ENCODE measurements at regions not wholly inside any gene's neighbourhood (a gene's known extent, or its start where the extent isn't known, plus 50 kb on each side); places are given as distances from the start of the nearest gene placed in this dataset.

GRCh38 chr16:25488435-25488834 is 203.3 kb upstream of the HS3ST4 start:
- TF ChIP-seq CTCF (conservative IDR thresholded peaks at IDR 0.05; ENCODE audit: low read depth, low read length) (no peak), EZH2 (IDR thresholded peaks at IDR 0.05; ENCODE audit: borderline replicate concordance, low read depth, low read length, poor library complexity, severe bottlenecking) (no peak)
